Non-pigmented ciliary epithelial cell (primary cell): ENCODE measurements at regions not wholly inside any gene's neighbourhood (a gene's known extent, or its start where the extent isn't known, plus 50 kb on each side); places are given as distances from the start of the nearest gene placed in this dataset.

ENCODE experiments used
- DNase-seq: peaks from one replicate; pipeline ENCODE4 v3.0.0-alpha.2; 2010; ENCODE audit warnings: low read depth

DNA sequence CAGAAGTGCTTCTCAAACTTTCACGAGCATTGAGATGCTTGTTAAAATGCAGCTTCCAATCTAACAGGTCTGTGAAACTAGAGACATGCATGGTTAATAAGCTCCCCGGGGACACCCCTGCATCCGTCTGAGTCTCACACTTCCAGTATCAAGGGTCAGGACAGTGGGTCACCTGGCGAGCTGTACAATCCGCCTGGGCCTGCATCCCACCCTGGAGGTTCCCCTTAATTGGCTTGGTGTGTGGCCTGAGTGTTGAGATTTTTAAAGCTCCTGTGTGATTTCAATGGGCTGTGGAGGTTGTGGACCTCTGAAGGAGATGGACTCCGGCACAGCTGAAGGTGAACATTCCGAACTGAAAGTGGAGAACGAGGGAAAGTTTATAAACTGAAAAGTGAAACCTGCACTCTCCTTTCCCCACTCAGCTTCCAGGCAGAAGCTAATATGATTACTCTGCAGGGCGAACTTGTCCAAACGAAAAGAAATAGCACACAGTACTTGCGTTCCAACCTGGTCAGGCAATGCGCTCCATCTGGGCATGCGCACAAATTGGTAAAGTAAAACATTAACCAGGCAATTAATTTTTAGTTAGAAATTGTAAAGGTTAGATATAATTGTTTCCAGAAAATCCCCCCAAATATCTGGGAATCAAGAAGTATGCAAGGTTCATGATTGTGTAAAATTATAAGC is 191.7 kb upstream of the ALKAL2 start:
- DNase-seq = no peak

DNA sequence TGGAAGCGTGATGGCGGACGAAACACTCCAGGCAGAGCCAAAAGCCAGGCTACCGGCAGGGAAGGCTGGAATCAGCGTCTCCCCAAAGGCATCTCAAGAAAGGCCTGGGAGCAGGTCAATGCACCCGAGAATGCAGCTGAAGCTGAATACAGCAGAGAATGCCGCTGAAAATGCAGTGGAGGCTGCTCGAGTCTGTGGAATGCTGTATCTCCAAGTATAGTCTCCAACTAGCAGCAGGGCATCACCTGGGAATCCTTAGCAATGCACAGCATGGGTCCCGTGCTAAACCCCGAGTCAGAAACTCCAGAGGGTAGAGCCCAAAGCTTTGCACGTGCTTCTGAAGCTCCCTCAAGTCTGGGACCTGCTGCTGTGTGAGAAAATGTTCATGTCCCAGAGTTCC is 191.1 kb upstream of the ALKAL2 start:
- DNase-seq = no peak

DNA sequence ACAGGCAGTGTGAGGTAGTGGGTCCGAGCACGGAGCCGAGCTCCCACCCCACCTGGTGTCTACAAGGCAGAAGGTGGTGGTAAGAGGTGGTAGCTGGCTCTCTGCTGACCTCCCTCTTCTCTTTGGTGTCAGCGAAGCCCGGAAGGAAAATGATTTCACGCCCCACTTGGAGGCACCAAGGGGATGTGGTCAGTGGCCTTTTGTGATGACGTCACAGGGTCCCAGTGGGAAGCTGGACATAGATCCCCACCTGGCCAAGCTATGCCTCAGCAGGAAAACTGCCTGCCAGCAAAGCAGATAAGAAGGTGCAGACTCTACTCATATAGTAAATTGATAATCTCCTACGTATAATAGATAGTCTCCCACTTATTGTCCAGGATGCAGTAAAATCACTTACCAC is 183.7 kb upstream of the ALKAL2 start:
- DNase-seq = no peak

DNA sequence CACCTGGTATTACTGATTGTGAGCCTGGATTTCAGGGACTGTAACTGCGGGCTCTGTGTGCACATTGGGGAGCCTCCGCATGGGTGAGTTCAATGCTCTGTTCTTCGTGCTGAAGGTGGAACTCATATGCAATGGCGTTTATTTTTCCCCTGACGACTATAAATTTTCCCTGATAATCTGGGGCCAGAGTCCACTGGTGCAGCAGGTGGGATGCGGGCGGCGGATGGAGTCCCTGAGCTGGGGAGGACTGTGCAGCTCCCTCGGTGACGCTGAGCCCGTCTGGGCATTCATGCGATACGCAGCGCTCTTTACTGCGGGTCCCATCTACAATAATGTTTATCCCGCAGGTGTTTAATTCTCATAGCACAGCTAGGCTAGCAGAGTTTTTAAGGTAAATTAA is 181.6 kb upstream of the ALKAL2 start:
- DNase-seq = no peak

DNA sequence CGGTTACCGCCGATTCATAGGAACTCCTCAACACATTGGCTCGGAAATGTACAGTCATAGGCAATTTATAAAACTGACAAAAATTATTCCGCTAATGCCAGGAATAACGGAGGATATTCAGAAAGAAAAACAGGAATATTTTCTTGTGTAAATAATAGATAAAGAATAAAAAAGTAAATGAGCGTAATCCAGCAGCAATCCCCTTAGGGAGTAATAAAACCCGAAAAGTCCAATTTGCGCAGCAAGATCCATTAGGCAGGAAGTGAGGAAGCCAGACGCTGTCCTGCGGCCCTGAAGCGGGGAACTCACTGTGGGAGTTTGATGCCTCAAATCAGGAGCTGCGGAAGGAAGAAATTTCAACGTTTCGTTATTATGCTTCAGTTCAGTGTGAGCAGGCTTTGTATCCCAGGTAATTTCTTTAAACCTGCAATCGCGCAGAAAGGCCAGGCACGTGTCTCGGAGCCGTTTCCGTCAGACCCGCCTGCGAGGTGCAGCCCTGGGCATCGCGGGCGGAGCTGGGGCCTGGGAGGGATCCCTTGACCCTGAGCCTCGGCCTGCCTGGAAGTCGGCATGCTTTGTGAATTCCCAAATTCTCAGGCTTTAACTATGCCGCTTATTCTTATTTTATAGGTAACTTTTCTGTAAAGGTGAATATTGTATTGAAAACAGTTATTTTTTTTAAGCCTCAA is 180.9 kb upstream of the ALKAL2 start:
- DNase-seq = no peak

DNA sequence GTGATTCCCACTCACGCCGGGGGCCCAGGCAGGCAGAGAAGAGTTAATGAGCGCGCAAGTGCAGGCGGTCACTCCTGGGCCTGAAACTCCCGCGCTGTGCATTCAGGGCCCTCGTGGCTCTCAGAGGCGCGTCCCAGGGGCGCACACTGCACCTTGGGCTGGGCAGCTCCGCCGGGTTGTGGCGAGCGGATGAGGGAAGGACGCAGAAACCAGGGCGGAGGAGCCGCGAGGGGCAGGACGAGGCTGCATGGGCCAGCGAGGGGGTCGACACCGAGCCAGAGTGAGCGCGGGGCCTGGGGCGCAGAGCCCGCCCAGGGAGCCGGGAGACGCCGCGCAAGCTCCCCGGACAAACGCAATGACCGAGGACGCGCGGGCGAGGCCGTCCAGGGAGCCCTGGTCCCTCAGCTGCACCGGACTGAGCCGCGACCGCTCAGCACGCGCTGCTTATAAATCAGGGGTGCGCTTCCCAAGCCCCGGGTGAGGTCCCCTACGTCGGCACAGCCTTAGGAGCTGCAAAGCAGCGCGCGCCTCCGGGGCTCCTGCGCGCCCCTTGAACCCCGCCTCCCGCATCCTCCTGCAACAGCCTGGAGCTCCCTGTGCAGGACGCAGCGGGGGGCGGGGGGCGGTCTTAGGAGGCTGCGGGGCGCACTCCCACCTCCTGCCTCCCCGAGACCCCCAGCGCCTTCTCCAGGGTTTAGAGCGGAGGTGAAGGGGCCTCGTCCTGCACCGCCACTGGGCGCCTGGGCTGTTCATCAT is 180.2 kb upstream of the ALKAL2 start:
- no peak for DNase-seq

DNA sequence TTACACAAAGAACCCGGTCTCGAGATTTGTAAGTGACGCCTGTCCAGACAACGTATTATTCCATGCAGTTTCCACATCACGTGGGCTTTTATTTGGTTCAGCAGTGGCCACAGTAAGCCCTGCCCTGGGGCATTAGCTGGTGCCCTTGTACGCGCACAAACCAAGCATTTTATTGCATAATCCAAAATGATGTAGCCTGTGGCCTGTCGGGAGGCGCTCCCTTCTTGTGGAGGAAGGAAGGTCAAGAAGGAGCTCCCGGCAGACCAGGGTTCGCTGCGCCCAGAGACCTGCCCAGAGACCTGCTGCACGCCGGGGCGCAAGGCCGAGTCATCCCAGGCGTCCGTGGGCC is 179.6 kb upstream of the ALKAL2 start:
- no peak for DNase-seq

DNA sequence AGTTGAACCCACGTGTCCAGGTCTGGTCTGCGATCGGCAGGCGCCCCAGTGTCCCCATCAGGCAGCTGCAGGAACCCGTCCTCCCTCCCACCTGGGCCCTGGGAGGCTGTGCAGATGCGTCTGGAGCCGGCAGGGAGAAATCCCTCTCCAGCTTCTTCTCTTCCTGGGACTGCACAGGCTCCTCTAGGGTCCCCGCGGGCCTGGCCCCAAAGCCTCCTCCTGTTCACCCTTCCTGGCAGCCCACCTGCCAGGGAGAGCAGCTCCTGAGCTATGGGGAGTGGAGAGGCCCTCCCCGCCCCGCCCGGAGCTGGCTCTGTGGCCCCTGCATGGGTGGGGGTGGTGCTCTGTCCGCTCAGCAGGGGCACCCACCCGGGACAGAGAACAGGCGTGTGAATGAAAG is 179.2 kb upstream of the ALKAL2 start:
- DNase-seq = no peak

DNA sequence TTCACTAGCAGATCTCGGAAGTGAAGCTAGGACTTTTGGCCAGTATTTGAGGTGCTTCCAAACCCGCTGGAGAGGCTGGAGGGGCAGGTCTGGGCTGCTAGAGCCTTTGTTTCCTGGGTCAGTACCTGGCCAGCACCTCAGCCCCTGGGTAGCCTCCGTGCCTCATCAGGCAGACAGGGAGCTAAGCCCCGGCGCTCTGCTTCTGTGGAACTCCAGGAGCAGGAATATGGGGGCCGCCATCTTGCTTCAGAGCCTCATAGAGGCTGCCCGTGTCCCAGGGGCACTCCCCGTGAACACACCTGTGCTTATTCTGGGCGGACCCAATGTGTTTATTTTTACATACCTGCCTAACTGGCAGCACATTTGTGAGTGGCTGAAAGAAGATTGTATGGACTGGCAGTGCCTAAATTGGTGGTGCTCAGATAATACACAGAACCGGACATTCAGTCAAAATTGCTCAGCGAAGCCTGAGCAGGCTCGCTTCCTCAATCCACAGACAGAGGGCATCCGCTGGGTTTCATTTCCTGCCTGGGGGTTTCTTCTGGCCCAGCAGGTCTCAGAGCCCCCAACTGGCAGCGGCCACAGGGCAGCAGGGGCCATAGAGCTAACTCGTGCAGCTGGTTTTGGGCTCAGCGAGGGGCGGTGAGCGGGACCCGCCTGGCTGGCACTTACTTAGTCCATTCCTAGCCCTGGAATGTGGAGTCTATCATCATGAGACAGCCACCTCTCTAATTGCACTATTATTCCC is 176.8 kb upstream of the ALKAL2 start:
- no peak for DNase-seq

DNA sequence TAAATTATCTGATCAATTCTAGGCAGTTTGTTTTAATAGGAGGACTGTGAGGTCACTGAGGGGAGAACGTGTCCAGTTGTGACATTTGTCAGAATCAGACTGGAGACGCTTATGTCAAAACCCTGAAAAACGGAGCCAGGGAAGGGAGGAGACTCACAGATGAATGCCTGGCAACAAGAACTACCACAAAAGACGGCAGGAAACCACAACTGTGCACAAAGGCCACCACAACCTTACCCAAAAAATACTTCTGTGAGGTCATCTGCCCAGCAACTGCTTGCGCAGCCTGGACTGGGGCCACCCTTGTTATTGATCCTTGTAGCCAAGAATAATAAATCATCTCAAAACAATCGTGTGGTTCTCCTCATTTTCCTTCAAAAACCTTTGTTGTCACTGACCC is 173.0 kb upstream of the ALKAL2 start:
- no peak for DNase-seq

DNA sequence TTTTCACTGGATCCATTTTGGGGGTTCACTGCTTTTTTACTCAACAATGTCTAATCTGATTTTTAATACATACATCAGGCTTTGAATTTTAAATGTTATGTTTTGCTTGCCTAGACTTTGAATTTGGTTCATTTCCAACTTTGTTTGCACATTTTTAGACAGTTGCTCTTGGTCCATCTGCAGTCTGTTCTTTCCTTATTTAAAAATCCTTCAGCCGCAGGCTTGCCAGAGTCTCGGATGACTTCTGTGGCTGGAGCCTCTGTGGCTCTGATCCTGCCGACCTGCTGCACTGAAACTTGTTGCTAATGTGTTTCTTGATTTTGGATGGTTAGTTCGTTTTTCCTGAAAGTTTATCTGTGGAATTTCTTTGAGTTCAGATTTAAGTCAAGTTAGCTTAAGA is 172.0 kb upstream of the ALKAL2 start:
- no peak for DNase-seq

DNA sequence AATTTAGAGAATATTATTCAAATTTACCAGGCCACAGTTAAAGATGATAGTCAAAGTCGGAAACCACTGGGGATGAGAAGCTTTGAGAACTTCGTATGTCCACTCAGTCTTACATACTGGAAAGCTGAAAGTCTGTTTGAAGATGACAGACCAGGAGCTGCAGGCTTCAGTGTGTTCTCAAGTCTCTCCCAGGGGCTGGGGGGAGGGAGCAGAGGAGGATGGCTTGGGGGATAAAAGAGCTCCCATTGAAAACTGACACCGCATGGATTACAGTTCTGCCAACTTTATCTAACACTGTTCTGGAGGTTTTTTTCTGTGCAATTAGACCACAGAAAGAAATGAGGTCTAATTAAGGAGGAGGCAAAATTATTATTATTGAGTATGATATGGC is 170.5 kb upstream of the ALKAL2 start:
- DNase-seq = no peak

DNA sequence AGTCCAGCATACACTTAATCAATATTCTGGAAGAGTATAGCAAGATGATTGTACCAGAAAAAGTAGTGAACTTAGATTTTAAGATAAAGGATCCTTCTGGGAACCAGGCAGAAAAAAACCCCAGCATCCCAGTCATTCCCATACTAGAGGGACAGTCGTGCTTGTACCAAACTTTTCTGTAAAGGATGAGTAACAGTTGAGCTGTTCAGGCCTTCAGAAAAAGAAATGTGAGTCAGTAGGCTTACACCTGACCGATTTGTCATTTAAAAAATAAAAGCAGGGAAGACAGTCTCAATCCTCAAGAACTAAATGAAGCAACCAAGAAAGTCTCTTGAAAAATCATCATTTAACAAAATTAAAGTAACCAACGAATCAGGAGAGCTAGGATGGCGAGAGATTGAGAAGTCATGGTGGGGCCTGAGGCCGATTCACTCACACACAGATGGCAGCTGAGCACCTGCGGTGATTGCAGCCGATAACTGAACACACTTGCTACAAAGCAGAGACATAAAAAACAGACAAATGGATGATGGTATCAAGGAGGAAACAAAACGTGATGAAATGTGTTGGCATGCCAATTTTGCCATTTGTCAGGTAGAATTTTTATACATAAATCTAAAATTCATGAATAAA is 170.0 kb upstream of the ALKAL2 start:
- DNase-seq = no peak

DNA sequence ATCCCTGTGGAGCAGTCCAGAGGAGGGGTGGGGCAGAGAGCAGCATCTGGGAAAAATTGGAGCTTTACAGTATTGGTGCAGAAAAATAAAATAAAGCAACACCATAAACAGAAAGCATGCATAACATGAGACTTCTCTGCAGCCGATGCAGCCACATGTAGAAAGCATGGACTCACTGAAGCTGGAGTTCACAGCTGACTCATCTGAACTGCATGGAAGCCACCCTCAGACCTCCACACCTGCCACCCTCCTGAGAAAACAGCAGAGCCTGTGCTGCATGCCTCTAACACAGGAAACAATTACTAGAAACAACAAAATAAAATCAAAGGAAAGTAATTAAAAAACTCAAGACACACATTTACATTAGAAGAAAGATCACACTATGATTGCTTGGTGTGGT is 169.4 kb upstream of the ALKAL2 start:
- DNase-seq = no peak

DNA sequence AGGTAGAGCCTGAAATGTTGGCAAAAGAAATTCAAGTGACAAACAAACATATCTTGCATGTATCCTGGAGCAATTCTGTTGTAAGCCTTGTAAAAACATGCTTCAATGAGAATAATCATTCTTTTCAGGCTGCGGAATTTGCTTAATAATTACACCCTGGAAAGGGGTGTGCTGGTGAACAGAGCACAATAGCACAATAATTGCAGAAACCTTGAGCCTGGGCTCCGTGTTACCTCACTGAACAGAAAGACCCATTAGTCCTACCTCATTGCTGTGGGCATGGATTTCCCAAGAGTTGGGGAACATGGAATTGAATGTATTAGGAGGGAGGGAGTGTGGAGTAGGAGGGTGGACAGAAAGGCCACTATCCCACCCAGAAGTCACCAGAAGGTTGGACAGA is 168.0 kb upstream of the ALKAL2 start:
- DNase-seq = no peak

DNA sequence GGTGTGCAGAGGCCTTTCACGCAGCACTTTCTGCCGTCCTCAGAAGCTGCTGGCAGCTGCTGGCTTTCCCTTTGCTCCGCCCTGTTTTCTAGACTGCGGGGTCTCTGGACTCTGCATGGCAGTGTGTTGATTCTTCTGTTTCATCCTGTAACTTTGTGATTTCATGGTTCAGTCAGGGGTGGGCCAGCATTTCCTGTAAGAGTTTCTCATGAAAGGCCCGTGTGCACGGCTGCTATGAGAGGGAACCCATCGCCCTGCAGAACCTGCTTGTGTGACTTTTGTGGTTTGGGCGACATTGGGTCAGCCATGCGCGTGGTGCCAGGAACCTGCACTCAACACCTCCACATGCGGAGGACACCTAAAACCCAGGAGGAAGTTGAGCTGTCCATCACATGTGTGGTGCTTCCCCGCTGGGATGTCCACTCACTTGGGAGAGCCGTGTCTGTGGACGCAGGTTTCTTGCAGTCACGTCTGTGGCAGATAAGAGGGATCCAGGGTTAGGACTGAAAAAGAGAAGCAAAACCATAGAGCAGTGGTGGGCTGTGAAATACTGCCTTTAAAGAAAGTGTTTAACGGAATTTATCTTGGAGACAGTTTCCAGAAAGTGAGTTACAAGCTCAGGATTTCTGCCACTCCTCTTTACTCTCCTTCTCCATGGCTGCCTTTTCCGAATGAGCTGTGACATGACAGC is 167.3 kb upstream of the ALKAL2 start:
- DNase-seq = no peak

DNA sequence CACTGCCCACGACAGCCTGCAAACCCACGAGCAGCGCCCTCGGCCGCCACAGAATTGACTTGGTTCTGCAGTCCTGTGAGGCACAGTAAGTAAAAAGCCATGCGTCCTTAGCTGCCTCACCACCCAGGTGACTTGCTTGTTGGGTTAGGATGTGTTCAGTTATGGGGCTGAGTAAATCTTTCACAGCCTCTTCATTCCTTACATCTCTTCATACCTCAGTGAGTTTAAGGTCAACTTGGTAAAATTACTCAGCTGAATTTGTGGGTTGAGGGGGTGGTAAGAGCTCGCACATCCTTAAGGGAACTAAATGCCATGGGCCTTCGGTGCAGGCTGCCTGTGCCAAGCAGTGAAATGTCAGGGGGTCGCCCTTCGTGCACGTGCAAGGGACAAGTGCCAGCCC is 165.2 kb upstream of the ALKAL2 start:
- no peak for DNase-seq

DNA sequence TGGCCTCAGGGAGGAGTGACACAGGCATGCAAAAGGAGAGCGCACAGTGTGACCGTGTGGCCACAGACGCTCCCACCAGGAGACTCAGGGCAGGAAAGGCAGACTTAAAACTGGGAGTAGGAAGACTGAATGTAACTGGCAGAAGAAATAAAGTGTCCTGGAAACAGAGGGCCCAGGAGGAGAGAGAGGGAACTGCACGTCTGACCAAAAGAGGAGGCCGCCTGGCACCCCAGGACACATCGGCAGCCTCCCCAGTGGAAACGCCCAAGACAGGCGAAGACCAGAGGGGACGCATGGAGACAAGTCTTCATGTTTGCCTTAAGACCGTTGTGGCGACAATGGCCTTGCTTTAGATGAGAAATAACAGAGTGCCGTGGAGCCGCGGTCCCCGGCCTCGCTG is 163.6 kb upstream of the ALKAL2 start:
- no peak for DNase-seq

DNA sequence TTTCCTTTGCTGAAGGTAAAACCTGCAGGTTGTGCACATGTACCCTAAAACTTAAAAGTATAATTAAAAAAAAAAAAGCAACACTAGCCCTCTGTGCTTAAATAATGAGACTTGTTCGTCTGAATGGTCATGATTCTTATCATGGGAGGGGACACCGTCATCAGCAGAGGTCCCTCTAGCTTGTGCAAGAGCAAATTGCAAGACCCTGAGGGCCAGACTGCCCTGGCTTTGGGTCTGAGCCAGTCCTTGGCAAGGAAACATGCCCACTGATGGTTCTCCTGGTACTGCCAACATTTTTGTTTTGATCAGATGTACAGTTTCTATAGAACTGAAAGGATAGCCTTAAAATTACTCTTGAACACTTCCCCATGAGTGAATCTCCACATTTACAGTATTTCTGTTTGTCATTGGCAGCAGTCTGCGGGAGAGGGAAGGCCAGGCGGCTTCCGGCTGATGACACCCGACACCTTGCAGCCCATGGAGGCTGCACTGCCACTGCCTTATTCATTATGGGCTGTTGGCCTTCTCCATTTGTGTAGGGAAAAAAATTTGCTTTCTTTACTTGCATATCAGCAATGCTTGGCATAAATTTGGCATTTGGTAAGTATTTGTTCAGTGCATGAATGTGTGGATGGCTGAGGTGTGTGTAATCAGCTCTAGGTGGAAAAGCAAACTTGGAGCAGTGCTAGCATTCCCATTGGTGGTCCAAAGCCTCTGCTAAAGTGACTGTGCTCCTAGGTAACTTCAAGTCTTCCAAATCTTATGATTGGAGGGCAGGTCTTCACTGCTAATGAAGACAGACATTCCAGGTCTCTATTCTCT is 161.6 kb upstream of the ALKAL2 start:
- DNase-seq = no peak

DNA sequence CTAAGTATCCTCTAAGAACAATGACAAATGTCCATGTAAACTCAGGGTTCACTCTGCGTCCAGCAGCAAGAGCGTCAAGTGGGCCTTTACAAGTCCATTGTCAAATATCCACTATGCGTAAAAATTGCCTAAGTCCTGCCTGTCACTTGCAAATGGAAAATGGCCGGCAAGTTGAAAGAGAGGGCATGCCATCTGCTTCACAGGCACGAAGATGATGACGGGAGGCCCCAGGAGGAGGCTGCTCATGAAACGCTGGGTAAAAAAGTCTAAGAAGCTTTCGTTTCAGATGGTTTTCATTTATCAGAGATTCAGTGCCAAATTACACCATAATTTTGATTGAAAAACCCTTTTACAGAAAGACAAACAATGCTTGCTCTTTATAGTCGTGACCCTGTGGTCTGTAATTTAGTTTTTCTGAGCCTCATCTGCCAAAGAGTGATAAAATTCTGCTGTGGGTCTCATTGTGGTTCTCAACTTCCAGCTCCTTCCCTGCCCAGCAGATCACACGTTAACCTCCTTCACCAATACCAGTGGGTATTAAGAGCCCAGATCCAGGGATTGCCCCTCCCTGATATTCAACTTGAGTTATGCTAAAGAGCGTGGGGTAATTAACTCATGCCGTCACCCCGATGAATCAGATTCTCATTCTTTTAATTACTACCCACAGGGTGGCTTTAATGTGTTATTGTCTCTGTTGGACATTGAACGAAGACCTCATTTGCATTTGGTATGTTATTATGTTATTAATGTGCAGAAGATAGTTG is 160.2 kb upstream of the ALKAL2 start:
- DNase-seq = no peak
